ENCODE measurements at regions not wholly inside any gene's neighbourhood (a gene's known extent, or its start where the extent isn't known, plus 50 kb on each side); places are given as distances from the start of the nearest gene placed in this dataset.

DNA sequence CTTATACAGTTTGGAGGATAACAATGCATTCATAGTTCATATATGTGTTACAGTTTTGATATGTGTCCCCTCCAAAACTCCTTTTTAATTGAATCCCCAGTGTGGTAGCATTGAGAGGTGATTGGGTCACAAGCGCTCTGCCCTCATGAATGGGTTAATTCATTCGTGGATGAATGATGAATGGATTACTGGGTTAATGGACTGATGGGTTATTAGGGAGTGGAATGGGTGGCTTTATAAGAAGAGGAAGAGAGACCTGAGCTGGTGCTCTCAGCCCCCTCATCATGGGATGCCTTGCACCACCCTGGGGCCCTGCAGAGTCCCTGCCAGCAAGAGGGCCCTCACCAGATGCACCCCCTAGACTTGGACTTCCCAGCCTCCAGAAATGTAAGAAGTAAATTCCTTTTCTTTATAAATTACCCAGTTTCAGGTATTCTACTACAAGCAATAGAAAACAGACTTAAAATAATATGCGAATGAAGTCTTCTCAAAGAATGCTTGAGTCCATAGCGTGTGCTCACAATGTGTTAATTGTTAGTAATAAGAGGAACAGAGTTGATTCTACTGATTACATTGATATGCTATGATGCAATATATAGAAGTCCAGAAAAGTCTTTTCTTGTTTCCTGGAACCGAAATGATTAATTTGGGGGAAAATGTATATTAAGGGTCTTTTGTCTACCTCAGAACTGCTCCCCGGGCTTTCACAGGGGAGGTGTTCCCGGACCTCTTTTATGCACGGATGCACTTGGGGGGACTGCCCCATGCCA is 190.2 kb downstream of the ERCC6L2 start:
- TF ChIP-seq CTCF (IDR thresholded peaks at IDR 0.05 in 8 of 11, conservative IDR thresholded peaks at IDR 0.05 in 3 of 11) (no peak), POLR2A (IDR thresholded peaks at IDR 0.05) (no peak), POLR2AphosphoS5 (IDR thresholded peaks at IDR 0.05) (no peak)

Measured in spleen (tissue), 7 donors.